SK-N-DZ (cell line): ENCODE measurements at regions not wholly inside any gene's neighbourhood (a gene's known extent, or its start where the extent isn't known, plus 50 kb on each side); places are given as distances from the start of the nearest gene placed in this dataset.
A peak's percentile ranks its signal among the peaks of the same experiment; 100 is the strongest.

Source experiments
- DNase-seq: peaks from one replicate; pipeline ENCODE4 v3.0.0-alpha.2; 2015; ENCODE audit warnings: low spot score

GRCh38 chr12:98388126-98388525, 127.3 kb upstream of the TMPO start:
- DNase-seq, result no peak

GRCh38 chr12:98389593-98389992, 125.8 kb upstream of the TMPO start:
- no peak for DNase-seq

GRCh38 chr12:98397323-98398105, 117.9 kb upstream of the TMPO start:
- peak; percentile 74 for DNase-seq

- no peak for DNase-seq
Observed at GRCh38 chr12:98399532-98399931, 115.9 kb upstream of the TMPO start.

GRCh38 chr12:98401427-98401826, 114.0 kb upstream of the TMPO start:
- no peak for DNase-seq

- DNase-seq, result no peak
Observed at GRCh38 chr12:98402091-98402490, 113.3 kb upstream of the TMPO start.

GRCh38 chr12:98402671-98403070, 112.7 kb upstream of the TMPO start:
- no peak for DNase-seq

GRCh38 chr12:98403385-98403784, 112.0 kb upstream of the TMPO start:
- DNase-seq, result no peak

- no peak for DNase-seq
Observed at GRCh38 chr12:98403936-98404335, 111.5 kb upstream of the TMPO start.

GRCh38 chr12:98405805-98406366, 109.5 kb upstream of the TMPO start:
- no peak for DNase-seq

- DNase-seq, result no peak
Observed at GRCh38 chr12:98406378-98406777, 109.0 kb upstream of the TMPO start.

- DNase-seq, result no peak
Observed at GRCh38 chr12:98408681-98409080, 106.7 kb upstream of the TMPO start.

GRCh38 chr12:98409548-98409947, 105.8 kb upstream of the TMPO start:
- DNase-seq, result no peak

- no peak for DNase-seq
Observed at GRCh38 chr12:98410356-98410755, 105.0 kb upstream of the TMPO start.

GRCh38 chr12:98416845-98417244, 98.5 kb upstream of the TMPO start:
- DNase-seq, result peak; percentile 35

- DNase-seq, result no peak
Observed at GRCh38 chr12:98417266-98417665, 98.1 kb upstream of the TMPO start.

- peak; percentile 30 for DNase-seq
Observed at GRCh38 chr12:98418357-98419075, 96.9 kb upstream of the TMPO start.

- DNase-seq, result no peak
Observed at GRCh38 chr12:98419081-98419794, 96.2 kb upstream of the TMPO start.

- DNase-seq, result no peak
Observed at GRCh38 chr12:98419795-98420404, 95.5 kb upstream of the TMPO start.

GRCh38 chr12:98420461-98420860, 94.9 kb upstream of the TMPO start:
- no peak for DNase-seq

GRCh38 chr12:98421316-98421715, 94.1 kb upstream of the TMPO start:
- DNase-seq, result no peak

- no peak for DNase-seq
Observed at GRCh38 chr12:98422359-98422758, 93.0 kb upstream of the TMPO start.
